Hepatocyte (in vitro differentiated cells): ENCODE measurements at regions not wholly inside any gene's neighbourhood (a gene's known extent, or its start where the extent isn't known, plus 50 kb on each side); places are given as distances from the start of the nearest gene placed in this dataset.

ENCODE experiments used
- EZH2 ChIP-seq: fragments of 200-600 bp; sonication (generic); IDR thresholded peaks from 2 replicates; pipeline ENCODE4 v1.6.1; 2016; ENCODE audit warnings: antibody characterized with exemption, mild to moderate bottlenecking, borderline replicate concordance
- TF ChIP-seq, protein P1 (sequence below): fragments of 200-600 bp; sonication (generic); IDR thresholded peaks from 2 replicates; pipeline ENCODE4 v1.5.1; 2016; ENCODE audit warnings: antibody characterized with exemption, mild to moderate bottlenecking; ENCODE audit not compliant: poor library complexity

DNA sequence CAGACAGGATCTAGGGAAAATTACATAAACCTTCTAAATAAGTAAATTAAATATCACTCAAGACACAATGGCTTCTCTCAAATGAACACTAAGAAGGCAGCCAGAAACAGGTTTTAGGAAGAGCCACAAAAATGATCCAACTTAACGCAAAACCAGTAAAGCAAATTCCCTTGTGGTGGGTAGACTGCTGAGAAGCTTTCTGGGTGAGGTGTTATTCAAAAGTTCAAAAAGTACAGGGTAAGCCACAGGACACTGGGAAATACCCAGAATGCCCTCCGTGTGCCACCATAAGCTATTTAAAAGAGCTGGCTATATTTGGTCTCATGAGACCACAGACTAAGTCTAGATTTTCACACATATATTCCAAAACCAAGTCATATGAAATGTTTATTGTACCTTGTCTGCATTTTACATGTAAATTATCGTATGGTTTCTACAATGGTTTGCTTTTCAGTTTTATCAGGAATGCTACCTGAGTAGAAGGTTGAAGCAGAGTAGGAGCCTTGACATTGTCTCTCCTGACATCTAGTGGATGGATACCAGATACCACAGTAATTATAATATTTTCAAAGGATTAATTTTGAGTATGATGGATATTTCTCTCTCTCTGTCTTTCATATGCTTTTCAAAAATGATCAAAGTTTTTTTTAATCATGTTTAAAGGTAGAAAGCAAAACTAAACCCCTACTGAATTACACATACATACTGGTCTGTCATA is 109.3 kb upstream of the KLHL13 start:
- TF ChIP-seq, protein P1, sequence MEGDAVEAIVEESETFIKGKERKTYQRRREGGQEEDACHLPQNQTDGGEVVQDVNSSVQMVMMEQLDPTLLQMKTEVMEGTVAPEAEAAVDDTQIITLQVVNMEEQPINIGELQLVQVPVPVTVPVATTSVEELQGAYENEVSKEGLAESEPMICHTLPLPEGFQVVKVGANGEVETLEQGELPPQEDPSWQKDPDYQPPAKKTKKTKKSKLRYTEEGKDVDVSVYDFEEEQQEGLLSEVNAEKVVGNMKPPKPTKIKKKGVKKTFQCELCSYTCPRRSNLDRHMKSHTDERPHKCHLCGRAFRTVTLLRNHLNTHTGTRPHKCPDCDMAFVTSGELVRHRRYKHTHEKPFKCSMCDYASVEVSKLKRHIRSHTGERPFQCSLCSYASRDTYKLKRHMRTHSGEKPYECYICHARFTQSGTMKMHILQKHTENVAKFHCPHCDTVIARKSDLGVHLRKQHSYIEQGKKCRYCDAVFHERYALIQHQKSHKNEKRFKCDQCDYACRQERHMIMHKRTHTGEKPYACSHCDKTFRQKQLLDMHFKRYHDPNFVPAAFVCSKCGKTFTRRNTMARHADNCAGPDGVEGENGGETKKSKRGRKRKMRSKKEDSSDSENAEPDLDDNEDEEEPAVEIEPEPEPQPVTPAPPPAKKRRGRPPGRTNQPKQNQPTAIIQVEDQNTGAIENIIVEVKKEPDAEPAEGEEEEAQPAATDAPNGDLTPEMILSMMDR: peak; percentile 51
- no peak for TF ChIP-seq EZH2
